ENCODE measurements at regions not wholly inside any gene's neighbourhood (a gene's known extent, or its start where the extent isn't known, plus 50 kb on each side); places are given as distances from the start of the nearest gene placed in this dataset.

GRCh38 chr13:65378484-65378883 is 1851.7 kb downstream of the PCDH9 start:
- Histone ChIP-seq H3K36me3 (ENCODE audit: control insufficient read depth, insufficient read depth, low read length) (no peaks in the 10 kb centered on the region), H3K9me1 (ENCODE audit: insufficient read depth, low read length) (no peaks in the 10 kb centered on the region), H2AK5ac (ENCODE audit: low read depth, low read length) (no peak overlapping the region), H2AK9ac (replicated peaks; ENCODE audit: low read depth, low read length, poor library complexity) (no peak overlapping the region), H3K4me3 (ENCODE audit: insufficient read depth, low read depth, low read length) (no peak overlapping the region), H3K23ac (ENCODE audit: low read depth, low read length) (no peak overlapping the region), H4K91ac (ENCODE audit: insufficient read depth, low read depth, low read length) (no peak overlapping the region), H3K79me1 (ENCODE audit: low read depth in 1 of 2, low read length in 2 of 2) (no peaks in the 10 kb centered on the region), H2AFZ (replicated peaks; ENCODE audit: low read length, poor library complexity) (no peak overlapping the region), H3K27me3 (ENCODE audit: control insufficient read depth, insufficient read depth, low read length) (no peaks in the 10 kb centered on the region), H3K4me1 (ENCODE audit: control insufficient read depth, insufficient read depth, low read length) (no peaks in the 10 kb centered on the region), H3K56ac (ENCODE audit: extremely low read depth, insufficient read depth, low read length) (no peak overlapping the region), H3K27ac (ENCODE audit: insufficient read depth, low read length) (no peak overlapping the region), H2BK15ac (ENCODE audit: low read depth, low read length) (no peak overlapping the region), H3K4me2 (ENCODE audit: low read depth, low read length) (no peak overlapping the region), H3K9me3 (ENCODE audit: control insufficient read depth, insufficient read depth, low read length) (peaks cover 3% of the 10 kb centered on the region; the same call in 1 of the 2 replicates), H3K4ac (ENCODE audit: low read depth, low read length) (no peak overlapping the region), H3K9ac (ENCODE audit: low read depth, low read length) (no peak overlapping the region), H4K8ac (ENCODE audit: low read depth in 2 of 2, low read length in 2 of 2) (no peak overlapping the region), H4K5ac (ENCODE audit: low read depth, low read length) (no peak overlapping the region), H3K14ac (replicated peaks; ENCODE audit: low read depth, low read length) (no peak overlapping the region), H2BK120ac (ENCODE audit: low read depth, low read length) (no peak overlapping the region), H3K18ac (ENCODE audit: low read depth, low read length) (no peak overlapping the region), H2BK5ac (ENCODE audit: low read depth, low read length, poor library complexity, severe bottlenecking) (no peak overlapping the region), H2BK20ac (ENCODE audit: low read depth, low read length) (no peak overlapping the region), H4K20me1 (ENCODE audit: insufficient read depth, low read length) (no peaks in the 10 kb centered on the region)
- DNase-seq (no peak), ATAC-seq (ENCODE audit: low read depth) (no peak)
- BruUV-seq (replicated peaks) = no TSS peak
- ChIA-PET POLR2A (ENCODE audit: unreplicated experiment) (no interaction called here), CTCF (no interaction called here)
- dilution Hi-C loops (cut with HindIII; ENCODE audit: low sequenced_read_pairs, unreplicated experiment) (no loop called here), intact Hi-C loops (cut with micrococcal nuclease) (no loop called here), in situ Hi-C loops (cut with MboI; ENCODE audit: low sequenced_read_pairs) (no loop called here)
- WGBS, 2 experiments (ENCODE audit: extremely low coverage in 2 of 2, insufficient read length in 1 of 2) = no CpG with 5 or more reads among the region's 1 CpG
- TF ChIP-seq CEBPB (IDR thresholded peaks at IDR 0.05; ENCODE audit: low read depth, low read length) (no peak), RAD21 (IDR thresholded peaks at IDR 0.05; ENCODE audit: low read length) (no peak), MAFK (IDR thresholded peaks at IDR 0.05; ENCODE audit: low read depth, low read length) (no peak), MAZ (IDR thresholded peaks at IDR 0.05; ENCODE audit: borderline replicate concordance, low read depth, low read length) (no peak), NFE2L2 (IDR thresholded peaks at IDR 0.05; ENCODE audit: low read depth, low read length) (no peak), BHLHE40 (IDR thresholded peaks at IDR 0.05; ENCODE audit: low read depth, low read length) (no peak), ELK1 (IDR thresholded peaks at IDR 0.05; ENCODE audit: borderline replicate concordance, low read depth, low read length) (no peak), RFX5 (IDR thresholded peaks at IDR 0.05; ENCODE audit: low read depth, low read length) (no peak)
- TF ChIP-seq, protein P1, sequence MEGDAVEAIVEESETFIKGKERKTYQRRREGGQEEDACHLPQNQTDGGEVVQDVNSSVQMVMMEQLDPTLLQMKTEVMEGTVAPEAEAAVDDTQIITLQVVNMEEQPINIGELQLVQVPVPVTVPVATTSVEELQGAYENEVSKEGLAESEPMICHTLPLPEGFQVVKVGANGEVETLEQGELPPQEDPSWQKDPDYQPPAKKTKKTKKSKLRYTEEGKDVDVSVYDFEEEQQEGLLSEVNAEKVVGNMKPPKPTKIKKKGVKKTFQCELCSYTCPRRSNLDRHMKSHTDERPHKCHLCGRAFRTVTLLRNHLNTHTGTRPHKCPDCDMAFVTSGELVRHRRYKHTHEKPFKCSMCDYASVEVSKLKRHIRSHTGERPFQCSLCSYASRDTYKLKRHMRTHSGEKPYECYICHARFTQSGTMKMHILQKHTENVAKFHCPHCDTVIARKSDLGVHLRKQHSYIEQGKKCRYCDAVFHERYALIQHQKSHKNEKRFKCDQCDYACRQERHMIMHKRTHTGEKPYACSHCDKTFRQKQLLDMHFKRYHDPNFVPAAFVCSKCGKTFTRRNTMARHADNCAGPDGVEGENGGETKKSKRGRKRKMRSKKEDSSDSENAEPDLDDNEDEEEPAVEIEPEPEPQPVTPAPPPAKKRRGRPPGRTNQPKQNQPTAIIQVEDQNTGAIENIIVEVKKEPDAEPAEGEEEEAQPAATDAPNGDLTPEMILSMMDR (conservative IDR thresholded peaks at IDR 0.05; ENCODE audit: low read depth, low read length) = no peak
- TF ChIP-seq, protein P2, sequence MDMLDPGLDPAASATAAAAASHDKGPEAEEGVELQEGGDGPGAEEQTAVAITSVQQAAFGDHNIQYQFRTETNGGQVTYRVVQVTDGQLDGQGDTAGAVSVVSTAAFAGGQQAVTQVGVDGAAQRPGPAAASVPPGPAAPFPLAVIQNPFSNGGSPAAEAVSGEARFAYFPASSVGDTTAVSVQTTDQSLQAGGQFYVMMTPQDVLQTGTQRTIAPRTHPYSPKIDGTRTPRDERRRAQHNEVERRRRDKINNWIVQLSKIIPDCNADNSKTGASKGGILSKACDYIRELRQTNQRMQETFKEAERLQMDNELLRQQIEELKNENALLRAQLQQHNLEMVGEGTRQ (IDR thresholded peaks at IDR 0.05; ENCODE audit: low read depth, low read length) = no peak
